ENCODE measurements at regions not wholly inside any gene's neighbourhood (a gene's known extent, or its start where the extent isn't known, plus 50 kb on each side); places are given as distances from the start of the nearest gene placed in this dataset.

DNA sequence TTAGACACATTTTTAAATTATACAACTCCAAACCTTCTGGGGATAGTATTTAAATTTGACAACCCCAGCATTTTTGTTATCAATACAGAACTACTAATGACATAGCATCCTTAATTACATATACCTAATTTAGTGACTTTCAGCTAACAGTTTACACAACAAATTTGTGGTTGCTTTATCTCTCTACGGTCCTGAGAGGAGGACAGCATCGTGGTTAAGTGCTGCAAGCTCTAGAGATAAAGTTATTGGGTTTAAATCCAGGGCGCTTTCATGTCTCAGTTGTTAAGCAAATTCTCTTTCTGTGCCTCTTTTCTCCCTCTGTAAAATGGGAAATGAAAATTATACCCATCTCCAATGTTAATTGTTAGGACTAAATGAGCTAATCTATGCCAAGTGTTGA lies 129.3 kb downstream of the METTL4 start:
- FAIRE-seq (no peak), DNase-seq (no peak)
- no peaks in the 10 kb centered on the region for H3K27me3 ChIP-seq (ENCODE audit: control insufficient read depth, insufficient read depth, low read length)
- no peaks in the 10 kb centered on the region for H3K36me3 ChIP-seq (ENCODE audit: control insufficient read depth in 2 of 3, insufficient read depth in 3 of 3, low read length in 3 of 3)
- no peak for TF ChIP-seq CTCF (IDR thresholded peaks at IDR 0.05; ENCODE audit: borderline replicate concordance, extremely low read depth, insufficient read depth)
- H3K9me3 ChIP-seq (ENCODE audit: control insufficient read depth in 2 of 3, insufficient read depth in 1 of 3, low read length in 3 of 3) = no peaks in the 10 kb centered on the region
- H3K27ac ChIP-seq (ENCODE audit: low read depth in 2 of 2, low read length in 2 of 2) = no peak overlapping the region
- H3K4me3 ChIP-seq (ENCODE audit: low read length in 3 of 3) = no peak overlapping the region
- H3K4me1 ChIP-seq (ENCODE audit: control insufficient read depth in 2 of 3, insufficient read depth in 2 of 3, low read depth in 1 of 3, low read length in 3 of 3) = no peaks in the 10 kb centered on the region
- H3K9ac ChIP-seq (ENCODE audit: low read length in 3 of 3) = no peak overlapping the region
- intact Hi-C loops (cut with DNase I) = no loop called here

DNA sequence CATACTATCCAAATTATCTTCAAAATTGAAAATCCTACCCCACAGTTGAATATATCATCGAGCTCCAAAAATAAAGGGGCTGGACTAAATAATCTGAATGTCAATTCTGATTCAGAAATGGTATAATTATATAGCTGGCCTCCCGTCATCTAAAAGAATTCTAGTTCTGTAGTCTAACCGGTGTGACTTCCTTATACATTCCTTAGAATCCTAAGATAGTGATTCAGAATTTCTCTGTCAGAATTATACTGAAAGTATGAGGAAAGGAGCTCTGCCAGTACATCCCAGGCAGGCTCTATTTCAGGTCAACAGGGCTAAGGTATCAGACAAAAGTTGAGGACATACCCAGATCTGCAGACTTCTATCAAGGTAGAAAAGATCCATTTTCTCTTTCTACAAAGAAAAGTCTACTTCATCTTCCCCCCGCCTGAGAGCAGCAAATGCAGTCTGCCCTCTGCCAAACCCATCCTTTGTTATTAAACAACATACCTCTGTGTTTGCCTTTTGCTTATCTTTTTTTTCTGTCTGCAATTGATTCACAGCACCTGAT lies 128.5 kb downstream of the METTL4 start:
- Histone ChIP-seq H3K9ac (ENCODE audit: low read length in 3 of 3) (no peak overlapping the region), H3K4me1 (ENCODE audit: control insufficient read depth in 2 of 3, insufficient read depth in 2 of 3, low read depth in 1 of 3, low read length in 3 of 3) (no peaks in the 10 kb centered on the region), H3K36me3 (ENCODE audit: control insufficient read depth in 2 of 3, insufficient read depth in 3 of 3, low read length in 3 of 3) (no peaks in the 10 kb centered on the region), H3K9me3 (ENCODE audit: control insufficient read depth in 2 of 3, insufficient read depth in 1 of 3, low read length in 3 of 3) (no peaks in the 10 kb centered on the region), H3K27me3 (ENCODE audit: control insufficient read depth, insufficient read depth, low read length) (no peaks in the 10 kb centered on the region), H3K27ac (ENCODE audit: low read depth in 2 of 2, low read length in 2 of 2) (no peak overlapping the region), H3K4me3 (ENCODE audit: low read length in 3 of 3) (no peak overlapping the region)
- TF ChIP-seq CTCF (IDR thresholded peaks at IDR 0.05; ENCODE audit: borderline replicate concordance, extremely low read depth, insufficient read depth) = no peak
- intact Hi-C loops (cut with DNase I) = no loop called here
- no peak for DNase-seq
- no peak for FAIRE-seq

DNA sequence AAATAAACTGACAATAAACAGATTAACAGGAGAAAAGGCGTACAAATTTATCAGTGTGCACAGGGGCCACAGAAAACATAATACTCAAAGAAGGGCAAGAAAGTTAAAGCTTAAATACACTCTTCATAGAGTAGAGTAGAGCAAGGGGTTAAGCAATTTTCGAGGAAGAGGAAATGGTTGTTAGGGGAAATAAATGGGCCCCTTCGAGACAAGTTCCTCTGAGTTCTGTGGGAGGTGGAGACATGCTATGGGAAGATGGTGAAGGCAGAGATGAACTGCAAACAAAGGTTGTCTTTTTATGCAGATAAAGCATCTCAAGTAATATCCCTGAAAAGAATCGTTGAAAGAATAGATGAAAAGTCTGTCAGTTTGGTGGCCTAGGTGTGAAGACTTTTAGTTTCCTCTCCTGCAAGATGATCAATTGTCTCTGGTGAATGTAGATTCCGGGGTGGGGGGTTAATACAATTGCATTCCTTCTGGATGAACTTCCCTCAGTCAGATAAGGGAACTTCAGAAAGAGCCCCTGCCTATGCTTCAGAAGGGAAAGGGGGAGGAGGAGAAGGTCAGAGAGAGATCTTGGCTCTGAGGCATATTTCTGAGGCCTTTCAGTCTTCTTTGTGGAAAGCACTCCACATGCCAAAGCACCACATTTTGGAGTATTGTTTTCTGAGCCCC lies 127.0 kb downstream of the METTL4 start:
- intact Hi-C loops (cut with DNase I) = no loop called here
- DNase-seq (no peak), FAIRE-seq (no peak)
- H3K27ac ChIP-seq (ENCODE audit: low read depth in 2 of 2, low read length in 2 of 2) = no peak overlapping the region
- H3K36me3 ChIP-seq (ENCODE audit: control insufficient read depth in 2 of 3, insufficient read depth in 3 of 3, low read length in 3 of 3) = no peaks in the 10 kb centered on the region
- no peaks in the 10 kb centered on the region for H3K27me3 ChIP-seq (ENCODE audit: control insufficient read depth, insufficient read depth, low read length)
- TF ChIP-seq CTCF (IDR thresholded peaks at IDR 0.05; ENCODE audit: borderline replicate concordance, extremely low read depth, insufficient read depth) = no peak
- no peak overlapping the region for H3K4me3 ChIP-seq (ENCODE audit: low read length in 3 of 3)
- H3K4me1 ChIP-seq (ENCODE audit: control insufficient read depth in 2 of 3, insufficient read depth in 2 of 3, low read depth in 1 of 3, low read length in 3 of 3) = no peaks in the 10 kb centered on the region
- no peaks in the 10 kb centered on the region for H3K9me3 ChIP-seq (ENCODE audit: control insufficient read depth in 2 of 3, insufficient read depth in 1 of 3, low read length in 3 of 3)
- no peak overlapping the region for H3K9ac ChIP-seq (ENCODE audit: low read length in 3 of 3)

Data from kidney (tissue), 13 donors.